Spleen (tissue), 11 donors: ENCODE measurements at regions not wholly inside any gene's neighbourhood (a gene's known extent, or its start where the extent isn't known, plus 50 kb on each side); places are given as distances from the start of the nearest gene placed in this dataset.

ENCODE experiments used
- DNase-seq: peaks from one replicate; pipeline ENCODE4 v3.0.0-alpha.2; 2020
- H3K27ac ChIP-seq, 8 donors: fragments of 200-600 bp; sonication (generic) in 7 of 8; 1 replicate in 4 of 8; 2 replicates in 4 of 8; pipeline versions ENCODE4 v1.5.0 to v1.8.0; 2016 to 2021; ENCODE audit warnings: inconsistent platforms in 4 of 8, mild to moderate bottlenecking in 4 of 8, moderate library complexity in 1 of 8
- H3K27me3 ChIP-seq, 7 donors: fragments of 200-600 bp; sonication (generic) in 6 of 7; replicated peaks in 1 of 7; 1 replicate in 4 of 7; 2 replicates in 3 of 7; pipeline versions ENCODE4 v1.5.0 to v1.8.0; 2016 to 2021; ENCODE audit warnings: inconsistent platforms in 3 of 7, mild to moderate bottlenecking in 1 of 7
- H3K36me3 ChIP-seq, 6 donors: fragments of 200-600 bp; sonication (generic) in 5 of 6; 1 replicate in 4 of 6; 2 replicates in 2 of 6; pipeline versions ENCODE4 v1.5.0 to v1.8.0; 2016 to 2021; ENCODE audit warnings: inconsistent platforms in 2 of 6
- H3K4me1 ChIP-seq, 6 donors: fragments of 200-600 bp; sonication (generic) in 5 of 6; 1 replicate in 3 of 6; 2 replicates in 3 of 6; pipeline versions ENCODE4 v1.5.0 to v1.8.0; 2016 to 2021; ENCODE audit warnings: inconsistent platforms in 3 of 6
- H3K4me3 ChIP-seq, 8 donors: fragments of 200-600 bp; sonication (generic) in 7 of 8; 1 replicate in 4 of 8; 2 replicates in 4 of 8; pipeline versions ENCODE4 v1.5.0 to v1.8.0; 2016 to 2021; ENCODE audit warnings: inconsistent platforms in 4 of 8, mild to moderate bottlenecking in 4 of 8, moderate library complexity in 2 of 8
- H3K9me3 ChIP-seq, 8 donors: fragments of 200-600 bp; sonication (generic) in 7 of 8; 1 replicate in 4 of 8; 2 replicates in 4 of 8; pipeline versions ENCODE4 v1.5.0 to v1.8.0; 2016 to 2021; ENCODE audit warnings: inconsistent platforms in 4 of 8
- CTCF ChIP-seq, 11 experiments: fragments of 200-600 bp in 7 of 11; fragments of 450-650 bp in 4 of 11; sonication (generic) in 4 of 11; IDR thresholded peaks in 8 of 11; conservative IDR thresholded peaks in 3 of 11; 1 replicate in 7 of 11; 2 replicates in 4 of 11; pipeline versions ENCODE4 v1.4.0 to v1.8.0; 2016 to 2021; ENCODE audit warnings: antibody characterized with exemption in 11 of 11, inconsistent platforms in 4 of 11, mild to moderate bottlenecking in 1 of 11
- POLR2A ChIP-seq, 3 donors: fragments of 450-650 bp; IDR thresholded peaks; one replicate each; pipeline ENCODE4 v1.5.1; 2017; ENCODE audit warnings: antibody characterized with exemption in 3 of 3, mild to moderate bottlenecking in 1 of 3
- POLR2AphosphoS5 ChIP-seq, 3 donors: sonication (generic); formaldehyde crosslinking; IDR thresholded peaks; one replicate each; pipeline ENCODE4 v1.5.1; 2017; ENCODE audit warnings: antibody characterized with exemption in 3 of 3
- WGBS, 5 donors: extraction: QIAGEN DNeasy Blood & Tissue Kit in 3 of 5; methylation state at CpG; one replicate each; pipeline versions ENCODE4 v1.1.5 to v1.1.7; 2013 to 2018; 5-methylcytosine and 5-hydroxymethylcytosine counted together
- intact Hi-C: fragments of 100-400 bp; cut with DNase I; formaldehyde crosslinking; loops from one replicate; pipeline ENCODE4 v1.15.0; 2023; ENCODE audit warnings: low total_unique reads
- donor health status: healthy with polysubstance abuse.
- donor health status: DM: no; HTN: no; CAD: no; lungs with moderate emphysema.
- donor health status: DM: no; HTN: no; CAD: no.
- donor health status: Bipolar disorder and iron deficiency.
- donor health status: healthy.
- donor health status: DM: no; HTN: no; CAD: no.
- donor health status: DM: yes; HTN: yes; CAD: no.

GRCh38 chr4:31141095-31141831, 421.1 kb downstream of the PCDH7 start:
- H3K27me3 ChIP-seq = no peaks in the 10 kb centered on the region
- no peak for DNase-seq
- no peak overlapping the region for H3K4me3 ChIP-seq
- peaks cover 0 to 5% (median 0%) of the 10 kb centered on the region in 6 donors for H3K36me3 ChIP-seq
- TF ChIP-seq CTCF (IDR thresholded peaks at IDR 0.05 in 8 of 11, conservative IDR thresholded peaks at IDR 0.05 in 3 of 11) = no peak
- no peak for TF ChIP-seq POLR2AphosphoS5 (IDR thresholded peaks at IDR 0.05)
- WGBS, 5 donors = 64 to 77% (median 67%) methylated on average over 4 of the region's 4 CpGs
- H3K27ac ChIP-seq = no peak overlapping the region
- H3K4me1 ChIP-seq = no peaks in the 10 kb centered on the region
- intact Hi-C loops = no loop called here
- no peaks in the 10 kb centered on the region for H3K9me3 ChIP-seq

- no peak for DNase-seq
- H3K4me1 ChIP-seq = no peaks in the 10 kb centered on the region
- TF ChIP-seq POLR2AphosphoS5 (IDR thresholded peaks at IDR 0.05) (no peak), POLR2A (IDR thresholded peaks at IDR 0.05) (no peak)
- no peaks in the 10 kb centered on the region for H3K9me3 ChIP-seq
- intact Hi-C loops = no loop called here
- no peaks in the 10 kb centered on the region for H3K27me3 ChIP-seq
- no peak overlapping the region for H3K4me3 ChIP-seq
- WGBS, 5 donors = 77 to 97% (median 88%) methylated on average over 1 of the region's 1 CpG
- no peak overlapping the region for H3K27ac ChIP-seq
- peaks cover 0 to 5% (median 0%) of the 10 kb centered on the region in 6 donors for H3K36me3 ChIP-seq
Measured at GRCh38 chr4:31141832-31142142, 421.6 kb downstream of the PCDH7 start.

- Histone ChIP-seq H3K27me3 (no peaks in the 10 kb centered on the region), H3K36me3 (peaks cover 0 to 5% (median 0%) of the 10 kb centered on the region in 6 donors), H3K27ac (no peak overlapping the region), H3K9me3 (no peaks in the 10 kb centered on the region), H3K4me1 (no peaks in the 10 kb centered on the region), H3K4me3 (no peak overlapping the region)
- TF ChIP-seq POLR2A (IDR thresholded peaks at IDR 0.05) = no peak
- no peak for TF ChIP-seq POLR2AphosphoS5 (IDR thresholded peaks at IDR 0.05)
- no peak for TF ChIP-seq CTCF (IDR thresholded peaks at IDR 0.05 in 8 of 11, conservative IDR thresholded peaks at IDR 0.05 in 3 of 11)
- 81 to 94% (median 91%) methylated on average over 6 of the region's 6 CpGs for WGBS, 5 donors
- intact Hi-C loops = no loop called here
- DNase-seq = no peak
Measured at GRCh38 chr4:31146366-31146765, 426.2 kb downstream of the PCDH7 start.

- DNase-seq = no peak
- WGBS, 5 donors = 65 to 85% (median 76%) methylated on average over 1 of the region's 1 CpG
- Histone ChIP-seq H3K4me3 (no peak overlapping the region), H3K4me1 (no peaks in the 10 kb centered on the region), H3K9me3 (no peaks in the 10 kb centered on the region), H3K27ac (no peak overlapping the region), H3K27me3 (no peaks in the 10 kb centered on the region), H3K36me3 (no peaks in the 10 kb centered on the region)
- TF ChIP-seq POLR2A (IDR thresholded peaks at IDR 0.05) (no peak), CTCF (IDR thresholded peaks at IDR 0.05 in 8 of 11, conservative IDR thresholded peaks at IDR 0.05 in 3 of 11) (no peak), POLR2AphosphoS5 (IDR thresholded peaks at IDR 0.05) (no peak)
- intact Hi-C loops = no loop called here
Measured at GRCh38 chr4:31148990-31149389, 428.8 kb downstream of the PCDH7 start.
